Renal pelvis (tissue), 1 donor: ENCODE measurements at regions not wholly inside any gene's neighbourhood (a gene's known extent, or its start where the extent isn't known, plus 50 kb on each side); places are given as distances from the start of the nearest gene placed in this dataset.
"Not testable (repeated sequence)": the region's sequence is repeated elsewhere in the genome, so short reads cannot be mapped to it uniquely, and the experiment has no call there.

Experiments
- DNase-seq: peaks from one replicate; pipeline ENCODE4 v3.0.0-alpha.2; 2013

GRCh38 chr7:98774884-98775283, 94.9 kb downstream of the TMEM130 start:
- DNase-seq: no peak

DNA sequence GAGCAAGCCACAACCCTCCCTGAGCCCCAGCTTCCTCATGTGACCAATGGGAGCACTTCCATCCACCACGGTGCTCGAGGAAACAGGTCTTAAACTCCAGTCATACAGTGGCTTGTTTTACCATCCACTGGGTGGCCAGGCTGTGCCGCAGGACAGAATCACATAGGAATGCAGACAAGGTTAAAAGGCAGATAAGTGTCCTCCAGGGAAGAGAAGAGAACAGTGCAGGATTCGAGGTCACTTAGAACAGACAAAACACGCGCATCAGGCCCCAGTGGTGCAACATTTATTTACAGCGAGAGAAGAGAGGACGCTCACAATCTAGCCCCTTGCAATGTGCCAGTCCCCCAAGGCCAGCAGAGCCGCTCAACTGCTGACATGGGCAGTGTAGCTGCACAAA, 92.8 kb downstream of the TMEM130 start:
- no peak for DNase-seq

DNA sequence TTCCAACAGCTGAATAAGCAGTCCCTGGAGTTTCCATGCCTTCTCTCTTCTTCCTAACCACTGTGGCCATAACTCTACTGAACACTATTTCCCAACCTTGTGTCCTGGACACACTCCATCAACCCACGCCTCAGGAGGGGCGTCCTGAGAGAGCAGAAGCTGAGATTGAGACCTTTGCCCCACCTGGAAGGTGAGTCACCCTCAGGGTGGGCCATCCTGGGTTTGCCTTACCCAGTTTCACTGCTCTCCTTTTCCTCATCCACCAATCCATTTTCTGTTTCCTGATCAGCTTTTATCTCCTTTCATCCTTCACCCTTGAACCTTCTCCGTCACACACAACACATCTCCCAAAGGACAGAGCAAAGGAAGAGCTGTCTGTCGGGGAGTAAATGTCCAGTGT, 91.4 kb downstream of the TMEM130 start:
- no peak for DNase-seq

- DNase-seq: no peak
Measured at GRCh38 chr7:98779800-98780587, 89.8 kb downstream of the TMEM130 start.

- DNase-seq: no peak
Measured at GRCh38 chr7:98784216-98784785, 85.5 kb downstream of the TMEM130 start.

DNA sequence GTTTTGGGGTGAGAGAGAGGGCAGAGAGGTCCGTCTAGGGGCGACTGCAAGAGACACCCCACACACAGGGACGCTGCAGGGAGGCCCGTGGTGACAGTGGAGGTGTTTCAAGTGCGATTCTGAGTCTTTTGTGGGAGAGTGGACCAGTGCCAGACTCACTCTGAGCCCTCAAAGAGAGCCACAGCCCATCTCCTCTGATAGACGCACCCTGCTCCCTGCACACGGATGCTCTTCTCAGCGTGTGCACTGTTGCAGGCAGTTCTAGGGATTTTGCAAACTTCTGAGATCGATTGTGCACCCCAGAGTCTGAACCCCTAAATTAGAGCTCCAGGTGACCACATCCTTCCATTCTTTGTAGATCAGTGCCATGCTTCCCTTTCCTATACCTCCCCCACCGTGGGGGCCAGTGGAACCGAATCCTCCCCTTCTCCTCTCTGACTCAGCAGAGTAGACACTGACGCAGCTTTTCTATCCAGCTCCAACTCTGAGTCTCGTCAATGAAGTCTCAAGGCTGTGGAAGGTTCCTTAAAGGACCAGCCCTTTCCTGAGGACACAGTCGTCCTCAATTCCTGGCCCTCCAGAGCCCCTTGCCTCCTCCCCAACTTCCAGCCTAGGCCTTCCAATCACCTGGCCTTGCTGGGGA, 83.8 kb downstream of the TMEM130 start:
- DNase-seq: no peak

- no peak for DNase-seq
Measured at GRCh38 chr7:98788966-98789365, 80.8 kb downstream of the TMEM130 start.

GRCh38 chr7:98794453-98794852, 75.4 kb downstream of the TMEM130 start:
- DNase-seq: not testable (repeated sequence)

DNA sequence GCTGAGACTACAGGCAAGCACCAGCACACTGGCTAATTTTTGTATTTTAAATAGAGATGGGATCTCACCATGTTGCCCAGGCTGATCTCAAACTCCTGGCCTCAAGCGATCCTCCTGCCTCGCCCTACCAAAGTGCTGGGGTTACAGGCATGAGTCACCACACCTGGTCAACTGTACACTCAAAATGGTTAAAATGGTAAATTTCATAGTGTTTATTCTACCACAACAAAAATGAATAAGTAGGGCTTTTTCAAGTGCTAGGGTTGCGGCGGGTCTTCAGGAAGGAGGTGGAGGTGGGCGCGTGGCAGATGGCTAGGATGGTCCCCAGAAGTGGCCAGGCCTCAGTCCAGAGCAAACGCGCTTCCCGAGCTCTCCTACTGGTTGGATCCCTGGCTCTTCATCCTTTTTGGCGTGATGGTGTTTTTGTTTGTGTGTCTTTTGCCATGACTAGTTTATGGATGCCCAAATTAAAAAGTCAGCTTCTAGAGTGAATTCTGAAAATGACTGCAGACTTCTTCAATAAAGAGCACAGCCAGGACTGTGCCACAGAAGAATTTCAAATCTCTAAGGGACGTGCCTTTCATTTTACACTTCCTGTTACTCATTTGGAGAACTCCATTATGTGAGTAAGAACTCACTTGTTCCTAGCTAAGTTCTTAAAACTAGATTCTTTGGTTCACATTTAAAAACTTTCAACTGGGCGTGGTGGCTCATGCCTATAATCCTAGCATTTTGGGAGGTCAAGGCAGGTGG, 73.9 kb downstream of the TMEM130 start:
- DNase-seq: no peak
